Calu3 (cell line): ENCODE measurements at regions not wholly inside any gene's neighbourhood (a gene's known extent, or its start where the extent isn't known, plus 50 kb on each side); places are given as distances from the start of the nearest gene placed in this dataset.

Experiments
- BruUV-seq: library from RNA; stranded (reverse); fragments of 400-500 nt; replicated peaks from 2 replicates; lab custom pipeline; 2021; lab: Mats Ljungman, UMichigan
- CTCF ChIA-PET: fragments of 300-600 bp; sonication (Branson Sonifier 250); formaldehyde crosslinking; loops from one replicate; lab custom pipeline; 2022; ENCODE audit warnings: antibody characterized with exemption; lab: Charles Lee
- DNase-seq: peaks from one replicate; pipeline ENCODE4 v3.0.0; 2022
- H3K27ac Mint-ChIP-seq: one replicate; pipeline ENCODE4 v1.8.0; 2022; ENCODE audit warnings: mixed read lengths; ENCODE audit not compliant: unreplicated experiment
- H3K27me3 Mint-ChIP-seq: one replicate; pipeline ENCODE4 v1.8.0; 2022; ENCODE audit warnings: mixed read lengths; ENCODE audit not compliant: unreplicated experiment
- H3K36me3 Mint-ChIP-seq: one replicate; pipeline ENCODE4 v1.8.0; 2022; ENCODE audit warnings: mild to moderate bottlenecking, moderate library complexity, mixed read lengths; ENCODE audit not compliant: insufficient read depth, unreplicated experiment
- H3K4me1 Mint-ChIP-seq: one replicate; pipeline ENCODE4 v1.8.0; 2022; ENCODE audit warnings: mild to moderate bottlenecking, low read depth, mixed read lengths; ENCODE audit not compliant: unreplicated experiment
- H3K4me3 Mint-ChIP-seq: one replicate; pipeline ENCODE4 v1.8.0; 2022; ENCODE audit warnings: mild to moderate bottlenecking, low read depth, moderate library complexity, mixed read lengths; ENCODE audit not compliant: unreplicated experiment
- H3K9me3 Mint-ChIP-seq: one replicate; pipeline ENCODE4 v1.8.0; 2022; ENCODE audit warnings: low read depth, mixed read lengths; ENCODE audit not compliant: unreplicated experiment
- CTCF ChIP-seq: fragments of 200-600 bp; IDR thresholded peaks from one replicate; pipeline ENCODE4 v1.8.0; 2022; ENCODE audit warnings: antibody characterized with exemption; ENCODE audit not compliant: unreplicated experiment
- intact Hi-C: fragments of 100-400 bp; cut with micrococcal nuclease; formaldehyde crosslinking; loops from one replicate; pipeline ENCODE4 v1.10.0; 2022; ENCODE audit not compliant: unreplicated experiment

- no TSS peak for BruUV-seq
- no peaks in the 10 kb centered on the region for H3K36me3 Mint-ChIP-seq
- CTCF ChIA-PET = no interaction called here
- TF ChIP-seq CTCF = no peak
- H3K9me3 Mint-ChIP-seq = no peaks in the 10 kb centered on the region
- H3K27ac Mint-ChIP-seq = no peak overlapping the region
- no peak overlapping the region for H3K4me3 Mint-ChIP-seq
- no peak for DNase-seq
- intact Hi-C loops = no loop called here
- no peaks in the 10 kb centered on the region for H3K27me3 Mint-ChIP-seq
- H3K4me1 Mint-ChIP-seq = no peaks in the 10 kb centered on the region
These were observed 540.1 kb upstream of the CHAC2 start for GRCh38 chr2:53227535-53227934.

- no TSS peak for BruUV-seq
- Mint-ChIP-seq H3K9me3 (no peaks in the 10 kb centered on the region), H3K36me3 (no peaks in the 10 kb centered on the region), H3K4me3 (no peak overlapping the region), H3K27me3 (no peaks in the 10 kb centered on the region), H3K27ac (no peak overlapping the region), H3K4me1 (no peaks in the 10 kb centered on the region)
- intact Hi-C loops = no loop called here
- no peak for DNase-seq
- no peak for TF ChIP-seq CTCF
- CTCF ChIA-PET = no interaction called here
These were observed 546.6 kb upstream of the CHAC2 start for GRCh38 chr2:53220969-53221368.

- Mint-ChIP-seq H3K27me3 (no peaks in the 10 kb centered on the region), H3K36me3 (no peaks in the 10 kb centered on the region), H3K4me1 (no peaks in the 10 kb centered on the region), H3K4me3 (no peak overlapping the region), H3K27ac (no peak overlapping the region), H3K9me3 (peaks cover 10% of the 10 kb centered on the region)
- intact Hi-C loops = no loop called here
- no peak for TF ChIP-seq CTCF
- no peak for DNase-seq
- CTCF ChIA-PET = no interaction called here
- BruUV-seq = no TSS peak
These were observed 550.4 kb upstream of the CHAC2 start for GRCh38 chr2:53217250-53217649.

- CTCF ChIA-PET = no interaction called here
- no TSS peak for BruUV-seq
- Mint-ChIP-seq H3K27ac (no peak overlapping the region), H3K9me3 (peaks cover 10% of the 10 kb centered on the region), H3K27me3 (no peaks in the 10 kb centered on the region), H3K4me3 (no peak overlapping the region), H3K36me3 (no peaks in the 10 kb centered on the region), H3K4me1 (no peaks in the 10 kb centered on the region)
- intact Hi-C loops = no loop called here
- TF ChIP-seq CTCF = no peak
- DNase-seq = no peak
These were observed 550.8 kb upstream of the CHAC2 start for GRCh38 chr2:53216805-53217204.

- intact Hi-C loops = no loop called here
- DNase-seq = no peak
- Mint-ChIP-seq H3K36me3 (no peaks in the 10 kb centered on the region), H3K4me3 (no peak overlapping the region), H3K9me3 (peaks cover 10% of the 10 kb centered on the region), H3K27ac (no peak overlapping the region), H3K27me3 (no peaks in the 10 kb centered on the region), H3K4me1 (no peaks in the 10 kb centered on the region)
- TF ChIP-seq CTCF = no peak
- CTCF ChIA-PET = no interaction called here
- no TSS peak for BruUV-seq
These were observed 555.0 kb upstream of the CHAC2 start for GRCh38 chr2:53212576-53212975.
